Endothelial cell of umbilical vein (primary cell): ENCODE measurements at regions not wholly inside any gene's neighbourhood (a gene's known extent, or its start where the extent isn't known, plus 50 kb on each side); places are given as distances from the start of the nearest gene placed in this dataset.

Experiments
- CTCF ChIP-seq, 2 donors: IDR thresholded peaks; 1 replicate in 1 of 2; 2 replicates in 1 of 2; pipeline ENCODE4 v1.5.1; 2011; ENCODE audit warnings: low read length in 2 of 2, mild to moderate bottlenecking in 2 of 2, moderate library complexity in 2 of 2, control low read depth in 1 of 2, inconsistent platforms in 1 of 2, low read depth in 1 of 2; ENCODE audit not compliant: insufficient read depth in 1 of 2; ENCODE audit errors: extremely low read depth in 1 of 2
- EZH2 ChIP-seq: IDR thresholded peaks from 2 replicates; pipeline ENCODE4 v1.6.1; 2012; ENCODE audit warnings: borderline replicate concordance, low read depth, mild to moderate bottlenecking, moderate library complexity, low read length, inconsistent platforms; ENCODE audit not compliant: severe bottlenecking

- TF ChIP-seq CTCF (IDR thresholded peaks at IDR 0.05; ENCODE audit: extremely low read depth in 1 of 2, insufficient read depth in 1 of 2, low read depth in 1 of 2, low read length in 2 of 2) (no peak), EZH2 (no peak)
Observed at GRCh38 chr10:25758511-25758910, 175.5 kb upstream of the MYO3A start.
